GM18499 (cell line): ENCODE measurements at regions not wholly inside any gene's neighbourhood (a gene's known extent, or its start where the extent isn't known, plus 50 kb on each side); places are given as distances from the start of the nearest gene placed in this dataset.
"Not testable (repeated sequence)": the region's sequence is repeated elsewhere in the genome, so short reads cannot be mapped to it uniquely, and the experiment has no call there.

Experiments used
- ATAC-seq: cut with Tn5 transposase; IDR thresholded peaks from one replicate; pipeline ENCODE4 v1.9.1; 2021; ENCODE audit warnings: moderate number of reproducible peaks; ENCODE audit not compliant: insufficient read depth, unreplicated experiment

DNA sequence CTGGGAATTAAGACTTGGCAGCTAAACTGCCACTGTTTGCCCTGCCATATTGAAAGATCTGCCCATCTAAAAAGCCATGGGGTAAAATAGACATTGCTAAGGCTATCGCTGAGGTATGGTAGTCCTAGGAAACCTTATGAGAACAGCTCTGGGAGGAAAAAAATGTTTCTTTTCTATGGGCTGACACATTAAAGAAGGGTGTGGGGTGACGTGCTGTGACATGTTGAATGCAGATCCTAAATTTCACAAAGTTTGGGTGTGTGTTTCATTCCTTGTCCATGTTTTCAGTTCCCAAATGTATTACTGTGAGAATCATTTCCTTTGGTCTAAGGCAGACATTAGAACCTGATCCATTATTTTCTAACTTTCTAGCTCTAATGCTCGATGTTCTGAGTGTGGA is 766.4 kb downstream of the BCL11A start:
- no peak for ATAC-seq

DNA sequence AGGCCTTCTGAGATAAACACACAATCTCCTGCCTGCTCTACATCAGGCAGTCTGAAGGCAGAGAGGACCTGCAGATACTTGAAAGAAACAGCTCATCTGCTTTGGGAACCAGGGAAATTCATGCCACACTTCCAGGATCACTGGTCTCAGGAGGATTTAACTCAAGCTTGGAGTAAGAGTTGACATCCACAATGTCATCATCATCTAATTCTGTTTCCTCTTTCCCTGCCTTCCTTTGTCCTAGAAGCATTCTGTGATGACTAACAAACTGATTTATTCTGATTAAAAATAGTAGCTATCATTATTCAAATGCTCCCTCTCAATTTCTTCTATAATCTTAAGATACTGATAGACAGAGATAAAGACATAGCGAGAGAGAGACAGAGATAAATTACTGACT is 766.8 kb downstream of the BCL11A start:
- no peak for ATAC-seq

DNA sequence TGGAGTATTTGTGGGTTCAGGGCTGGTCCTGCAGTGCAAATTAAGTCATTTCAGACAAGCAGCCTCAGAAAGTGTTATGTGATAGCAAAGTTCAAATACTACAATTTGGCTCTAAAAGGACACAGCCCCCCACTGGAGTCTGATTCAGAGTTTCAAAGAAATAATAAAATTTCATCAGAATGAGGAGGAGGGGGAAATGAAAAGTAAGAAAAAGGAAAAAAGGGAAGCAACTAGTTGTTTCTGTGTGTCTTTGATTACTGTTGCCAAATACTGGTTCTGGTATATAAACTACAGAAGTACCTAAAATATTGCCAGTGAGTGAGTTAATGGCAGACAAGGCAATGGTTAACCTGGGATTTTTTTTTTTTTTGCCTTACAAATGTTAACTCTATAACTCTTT is 773.9 kb downstream of the BCL11A start:
- no peak for ATAC-seq

DNA sequence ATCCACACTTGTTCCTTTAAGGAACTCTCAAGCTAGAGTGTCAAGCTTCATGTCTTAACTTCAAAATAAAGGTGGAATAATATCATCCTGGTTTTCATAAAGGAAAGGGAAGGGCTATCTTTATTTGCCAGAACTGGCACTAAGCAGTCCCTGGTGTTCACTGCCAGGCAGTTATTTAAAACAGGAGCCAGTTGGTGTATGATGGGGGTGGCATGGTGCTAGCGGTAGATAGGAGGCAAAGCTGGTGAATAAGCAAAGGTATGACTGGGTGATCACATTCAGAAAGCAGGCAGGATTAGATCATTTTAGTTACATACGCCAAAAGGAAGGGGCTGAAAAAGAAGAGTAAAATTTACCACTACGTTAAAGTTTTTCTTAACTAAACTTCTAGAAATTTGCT is 776.3 kb downstream of the BCL11A start:
- no peak for ATAC-seq

DNA sequence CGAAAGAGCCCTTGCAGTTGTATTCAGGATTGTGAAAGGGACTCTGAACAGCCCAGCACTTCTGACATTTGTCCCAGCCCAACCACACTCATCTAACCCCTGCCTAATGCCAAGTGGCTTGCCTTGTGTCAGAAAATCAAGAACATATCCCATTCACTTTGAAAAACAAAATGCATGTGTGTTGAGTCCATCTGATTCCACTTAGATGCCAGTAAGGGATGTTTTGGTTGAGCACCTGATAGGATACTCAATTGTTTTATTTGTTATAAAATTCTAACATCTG is 776.8 kb downstream of the BCL11A start:
- ATAC-seq = no peak

DNA sequence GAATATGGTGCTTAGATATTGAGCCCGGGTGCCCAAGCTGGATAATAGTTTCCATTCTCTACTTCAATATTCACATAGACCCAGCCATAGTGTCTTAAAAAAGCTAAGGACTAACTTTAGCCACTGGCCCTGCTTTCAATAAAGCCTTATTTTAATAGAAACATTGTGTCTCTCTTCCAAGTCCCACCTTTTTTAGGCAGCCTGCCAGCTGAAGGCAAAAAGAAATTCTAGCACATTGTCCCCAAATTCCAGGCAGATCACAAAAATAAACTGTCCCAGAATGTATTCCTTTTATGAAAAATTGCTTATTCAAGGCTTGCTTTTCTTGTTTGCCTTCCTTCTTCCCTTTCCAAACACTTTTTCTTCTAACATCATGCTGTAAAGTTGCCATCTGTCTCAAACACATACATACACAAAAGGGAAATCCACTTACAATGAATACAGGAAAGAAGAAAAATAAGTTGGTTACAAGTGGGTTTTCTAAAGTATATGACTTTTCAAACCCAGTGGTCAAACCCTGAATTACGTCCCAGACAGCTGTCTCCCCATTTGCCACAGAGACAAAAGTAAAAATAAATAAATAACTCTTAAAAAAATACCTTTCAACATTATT is 778.5 kb downstream of the BCL11A start:
- no peak for ATAC-seq

DNA sequence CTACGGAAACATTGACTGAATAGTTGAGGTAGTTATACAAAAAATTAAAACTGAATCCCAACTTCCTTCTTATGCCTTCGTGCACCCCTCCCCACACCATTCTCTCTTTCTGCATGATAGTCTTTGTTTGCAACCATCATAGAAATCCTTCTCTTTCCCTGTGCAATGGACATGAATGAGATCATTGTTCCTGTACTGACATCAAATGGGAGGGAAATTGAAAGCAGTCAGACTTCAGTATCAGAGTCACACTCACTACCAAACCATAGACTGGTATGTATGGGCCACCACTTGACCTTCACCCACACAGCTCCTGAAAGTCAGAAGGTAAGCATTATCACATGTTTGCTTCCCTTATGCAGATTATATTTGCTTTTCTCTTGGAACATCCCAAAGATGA is 782.8 kb downstream of the BCL11A start:
- no peak for ATAC-seq

DNA sequence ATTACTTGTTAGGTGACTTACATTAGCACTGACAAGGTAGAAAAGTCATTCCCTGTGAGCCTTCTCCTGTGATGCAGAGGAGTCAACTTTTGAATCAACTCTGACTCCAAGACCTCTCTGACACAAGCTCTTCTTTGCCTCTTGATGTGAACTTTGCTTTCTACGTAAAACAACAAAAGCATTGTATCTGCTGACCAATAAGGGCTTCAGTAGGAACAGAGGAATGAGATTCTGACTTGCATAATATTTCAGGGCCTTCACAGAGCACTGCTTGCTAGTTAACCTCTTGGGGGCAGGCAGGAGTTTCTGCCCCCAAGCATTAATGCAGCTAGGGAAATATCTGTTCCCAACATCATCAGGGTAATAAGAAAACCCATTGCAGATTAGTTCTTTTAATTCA is 791.5 kb downstream of the BCL11A start:
- no peak for ATAC-seq

DNA sequence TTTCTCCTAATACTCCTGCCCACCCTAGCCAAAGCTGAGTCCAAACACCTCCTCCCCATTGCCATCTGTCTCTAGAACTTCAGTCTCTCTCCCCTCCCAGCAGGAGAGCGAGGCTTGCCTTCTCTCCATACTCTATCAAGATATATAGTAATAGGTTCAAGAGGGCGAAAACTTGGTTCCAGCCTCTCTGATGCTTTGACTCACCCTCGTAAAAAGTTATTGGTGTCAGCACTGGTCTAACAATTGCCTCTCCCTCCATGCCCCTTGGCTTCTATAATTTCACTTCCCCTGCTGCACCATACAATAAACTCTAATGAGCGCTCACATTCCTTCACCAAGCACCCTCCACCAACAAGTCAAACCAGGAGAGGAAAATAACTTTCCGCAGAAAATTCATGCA is 797.3 kb downstream of the BCL11A start:
- no peak for ATAC-seq

DNA sequence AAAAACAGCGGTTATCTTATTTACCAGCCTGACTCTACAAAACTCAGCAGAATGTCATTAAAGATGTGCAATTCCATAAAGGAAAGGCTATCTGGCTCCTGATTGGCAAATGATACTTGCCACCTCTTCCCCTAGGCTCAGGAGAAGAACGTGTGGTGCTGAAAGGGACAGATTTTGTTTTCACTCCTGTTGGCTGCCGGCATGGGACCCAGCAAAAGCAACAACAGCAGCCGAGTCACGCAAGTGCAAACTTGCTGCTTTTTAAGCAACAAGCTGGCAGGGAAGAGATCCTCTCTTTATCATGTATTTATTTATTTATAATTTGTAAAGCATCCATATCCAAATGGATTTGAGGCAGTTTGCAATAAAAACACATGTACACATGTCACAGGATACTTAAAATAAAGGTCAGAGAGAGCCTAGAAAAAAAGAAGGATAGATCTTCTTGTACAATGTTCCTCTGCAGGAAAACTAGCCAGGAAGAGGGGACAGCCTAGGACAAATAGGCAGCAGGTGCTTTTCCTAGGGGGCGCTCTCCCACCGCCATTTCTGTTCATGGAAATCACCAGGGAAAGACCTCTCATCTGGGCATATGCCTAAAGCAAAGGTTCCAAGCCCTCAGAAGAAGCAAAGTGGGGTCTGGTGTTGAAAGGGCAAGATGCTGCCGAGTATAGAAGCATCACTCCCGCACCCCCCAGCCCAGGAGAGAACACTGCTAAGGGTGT is 799.3 kb downstream of the BCL11A start:
- ATAC-seq = no peak

DNA sequence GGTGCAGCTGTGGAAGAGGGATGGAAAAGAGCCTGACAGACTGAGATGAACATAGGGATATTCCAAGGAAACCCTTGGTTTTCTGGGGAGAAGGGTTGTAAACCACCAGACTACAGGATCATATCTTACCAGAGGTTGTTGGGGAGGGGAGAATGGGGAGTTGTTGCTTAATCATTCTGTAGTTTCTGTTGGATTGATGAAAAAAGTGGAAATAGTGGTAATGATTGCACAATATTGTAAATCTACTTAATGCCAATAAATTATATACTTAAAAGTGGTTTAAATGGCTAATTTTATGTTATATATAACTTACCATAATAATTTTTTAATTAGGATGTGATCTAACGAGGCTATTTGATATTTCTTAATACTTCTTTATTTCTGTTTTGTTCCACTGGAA is 800.9 kb downstream of the BCL11A start:
- no peak for ATAC-seq

DNA sequence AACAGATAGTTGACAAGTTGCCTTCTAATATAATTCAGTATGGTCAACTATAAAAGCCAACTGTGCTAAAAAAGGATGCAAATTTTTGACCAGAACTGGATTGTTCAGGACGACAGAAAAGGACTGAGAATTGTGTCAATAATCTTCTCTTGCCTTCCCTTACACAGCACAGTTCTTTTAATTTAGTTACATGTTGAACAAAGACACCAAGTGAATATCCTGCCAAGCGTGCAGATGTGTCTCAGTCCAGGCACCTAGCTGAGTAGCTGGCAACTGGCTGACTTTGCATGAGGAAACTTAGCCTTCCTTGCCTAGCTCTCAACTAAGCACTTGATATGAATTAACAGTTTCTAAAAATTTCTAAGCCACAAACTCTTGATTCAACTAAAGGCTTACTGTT is 801.4 kb downstream of the BCL11A start:
- ATAC-seq = no peak

DNA sequence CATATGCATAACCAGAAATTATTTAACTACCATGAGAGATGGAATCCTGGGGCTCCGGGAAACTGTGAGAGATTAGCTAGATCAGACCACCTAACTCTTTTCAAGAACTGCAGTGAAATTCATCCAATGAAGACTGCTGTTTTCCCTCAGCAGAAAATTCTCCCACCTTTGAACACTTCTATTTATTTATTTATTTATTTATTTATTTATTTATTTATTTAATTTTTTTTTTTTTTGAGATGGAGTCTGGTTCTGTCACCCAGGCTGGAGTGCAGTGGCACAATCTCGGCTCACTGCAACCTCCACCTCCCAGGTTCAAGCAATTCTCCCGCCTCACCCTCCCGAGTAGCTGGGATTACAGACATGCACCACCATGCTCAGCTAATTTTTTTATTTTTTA is 802.2 kb downstream of the BCL11A start:
- not testable (repeated sequence) for ATAC-seq

DNA sequence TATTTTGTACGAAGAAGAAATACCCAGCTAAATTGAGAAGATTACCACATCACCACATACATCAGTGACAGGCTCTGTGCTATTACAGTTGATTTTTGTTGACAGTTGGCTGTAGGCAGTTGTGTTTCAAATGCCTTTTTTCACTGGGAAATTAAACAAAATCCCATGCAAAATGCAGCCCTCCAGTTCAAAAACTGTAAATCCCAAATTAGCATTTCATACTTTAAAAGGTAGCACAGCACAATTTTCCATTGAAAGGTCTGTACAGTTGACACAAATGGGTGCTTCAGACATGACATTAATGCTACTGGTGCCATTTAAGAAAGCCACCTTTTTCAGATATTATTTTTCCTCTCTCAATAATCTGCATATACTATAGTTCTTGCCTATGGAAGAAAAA is 807.2 kb downstream of the BCL11A start:
- no peak for ATAC-seq

DNA sequence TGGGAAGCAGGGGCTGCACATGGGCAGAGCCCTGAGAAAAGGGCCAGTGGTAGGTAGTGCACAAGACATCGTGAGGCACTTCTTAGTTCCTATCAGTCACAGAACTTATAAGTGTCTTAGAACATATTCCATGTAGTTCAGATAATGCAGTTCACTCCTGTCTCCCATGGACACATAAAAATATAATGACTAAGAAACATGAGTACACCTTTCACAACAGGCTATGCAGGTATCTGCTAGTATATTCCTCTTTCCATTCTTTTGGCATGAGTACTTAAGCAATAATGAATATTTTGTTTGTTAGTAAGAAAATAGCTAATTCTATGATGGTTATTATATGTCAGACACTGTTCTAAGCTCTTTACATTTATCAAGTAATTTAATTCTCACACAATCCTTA is 808.4 kb downstream of the BCL11A start:
- no peak for ATAC-seq

DNA sequence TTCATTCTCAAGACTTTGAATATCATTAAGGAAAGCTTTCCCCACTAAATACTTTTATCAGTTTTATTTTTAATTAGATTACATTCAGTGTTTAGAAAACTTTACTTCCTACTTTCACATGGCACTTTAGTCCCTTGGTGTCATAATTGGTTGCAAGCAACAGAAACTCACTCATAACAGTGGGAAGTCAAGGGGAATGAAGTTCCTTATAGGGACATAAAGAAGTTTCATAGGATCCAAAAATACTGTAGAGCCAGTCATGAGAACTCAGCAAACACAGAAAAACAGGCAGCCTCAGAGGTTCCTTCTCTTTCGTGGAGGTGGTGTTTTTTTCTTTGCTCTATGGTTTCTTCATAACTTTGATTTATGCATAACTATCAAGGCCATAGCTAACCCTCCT is 809.0 kb downstream of the BCL11A start:
- no peak for ATAC-seq

DNA sequence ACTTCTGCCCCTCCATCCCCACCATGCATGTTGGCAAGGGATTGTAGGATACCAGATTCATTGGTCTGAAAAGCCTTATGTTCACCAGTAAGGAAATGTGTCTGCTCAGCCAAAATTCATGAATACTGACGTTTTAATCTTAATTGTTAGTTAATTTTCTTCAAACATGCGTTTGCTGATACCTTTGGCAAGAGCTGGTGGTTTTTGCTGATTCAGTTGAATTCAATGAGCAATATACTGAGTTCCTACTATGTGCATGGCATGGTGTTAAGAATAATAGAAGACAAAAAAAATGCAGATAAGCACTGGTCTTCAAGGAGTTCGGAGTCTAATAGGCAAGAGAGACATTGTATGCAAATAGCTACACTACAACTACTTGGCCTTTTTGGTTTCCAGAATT is 811.6 kb downstream of the BCL11A start:
- no peak for ATAC-seq

DNA sequence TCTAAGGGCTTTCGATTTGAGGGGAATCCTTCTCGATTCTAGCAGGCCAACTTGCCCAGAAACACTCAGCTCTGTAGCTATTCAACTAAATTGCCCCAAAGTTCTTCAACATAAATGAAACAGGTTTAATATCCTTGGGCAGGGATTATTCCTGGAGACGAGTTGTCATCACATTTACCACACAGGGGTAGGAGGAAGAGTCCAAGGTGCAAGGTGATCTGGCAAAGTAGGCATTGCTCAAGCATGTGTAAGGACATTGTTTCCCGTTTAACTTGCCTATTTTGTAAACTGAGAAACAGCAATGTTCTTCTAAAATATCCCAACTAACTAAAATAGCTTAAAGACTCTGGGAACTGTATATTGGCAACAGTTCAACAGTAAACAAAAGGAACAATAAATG is 814.3 kb downstream of the BCL11A start:
- ATAC-seq = no peak

DNA sequence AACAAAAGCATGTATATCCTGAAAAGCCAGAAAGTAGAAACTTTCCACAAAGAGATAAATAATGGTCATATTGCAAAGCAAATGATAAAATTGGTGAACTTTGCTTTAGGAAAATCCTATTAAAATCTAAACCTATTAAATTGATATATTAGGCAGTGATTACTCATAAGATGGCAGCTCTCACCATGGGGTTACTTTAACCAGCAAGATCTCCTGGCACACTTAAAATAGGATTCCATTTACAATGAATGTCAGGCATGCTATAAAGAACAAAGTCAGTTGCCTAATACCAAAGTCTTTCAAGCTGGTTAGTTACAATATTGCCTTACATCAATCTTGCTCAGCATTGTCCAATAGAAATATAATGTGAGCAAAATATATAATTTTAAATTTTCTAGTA is 816.2 kb downstream of the BCL11A start:
- no peak for ATAC-seq

DNA sequence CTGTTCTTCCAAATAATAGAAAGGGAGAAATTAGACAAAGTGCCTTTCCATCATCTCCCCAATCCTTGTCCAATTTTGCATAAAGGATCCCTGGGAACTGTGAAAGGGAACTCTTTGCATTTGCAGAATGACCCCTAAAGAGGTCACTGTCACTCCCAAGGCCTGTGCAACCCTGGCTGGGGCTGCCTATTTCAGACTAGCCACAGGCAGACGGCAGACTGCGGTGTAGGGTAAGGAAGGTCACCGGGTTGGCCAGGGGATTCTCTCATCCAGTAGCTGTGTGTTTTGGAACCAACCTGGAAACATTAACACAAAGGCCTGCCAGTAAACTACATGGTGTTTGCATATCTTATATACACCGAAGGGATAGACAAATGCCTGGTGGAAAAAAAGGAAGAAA is 818.7 kb downstream of the BCL11A start:
- ATAC-seq = no peak

DNA sequence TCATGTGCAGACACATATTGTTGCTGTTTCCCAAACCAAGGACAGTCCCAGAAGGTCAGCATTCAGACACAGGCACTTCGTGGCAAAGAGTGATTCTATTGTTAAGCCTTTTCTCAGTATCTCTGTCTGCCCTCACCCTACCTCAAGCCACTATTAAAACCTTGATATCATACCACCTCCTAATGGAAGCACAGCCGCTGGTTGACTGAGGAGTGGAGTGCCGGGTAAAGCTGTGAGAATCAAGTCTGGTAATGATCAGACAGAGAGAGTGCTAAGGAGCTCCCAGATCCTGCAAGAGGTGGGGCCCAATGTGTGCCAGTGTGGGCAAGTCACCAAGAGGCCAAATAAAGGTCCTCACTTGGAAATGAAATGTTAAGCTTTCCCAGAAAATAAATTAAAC is 819.5 kb downstream of the BCL11A start:
- no peak for ATAC-seq

DNA sequence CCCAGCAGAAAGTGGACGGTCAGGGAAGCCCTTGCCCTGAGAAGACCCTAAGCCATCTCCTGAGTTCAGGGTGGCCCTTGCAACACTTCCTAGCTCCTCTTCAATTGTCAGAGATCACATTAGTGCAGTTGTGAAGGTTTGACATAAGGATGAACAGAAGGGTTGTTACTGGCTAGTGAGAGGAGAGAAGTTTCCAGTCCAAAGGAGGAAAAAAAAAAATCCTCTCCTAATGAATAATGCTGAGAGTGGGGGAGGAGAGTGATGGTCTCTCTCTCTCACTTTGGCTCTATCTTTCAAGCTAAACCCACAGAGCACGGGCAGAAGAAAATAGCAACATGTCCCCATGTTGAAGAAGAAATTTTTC is 819.9 kb downstream of the BCL11A start:
- no peak for ATAC-seq
